K562 (cell line): ENCODE measurements at regions not wholly inside any gene's neighbourhood (a gene's known extent, or its start where the extent isn't known, plus 50 kb on each side); places are given as distances from the start of the nearest gene placed in this dataset.

ENCODE experiments used
- ATAC-seq: fragments of 200-7000 bp; cut with Tn5 transposase; 3 replicates; pipeline ENCODE4 v1.9.1; 2020; ENCODE audit warnings: moderate library complexity
- BruUV-seq: library from RNA; stranded (reverse); fragments of 400-500 nt; replicated peaks from 2 replicates; lab custom pipeline; 2021; lab: Mats Ljungman, UMichigan
- CTCF ChIA-PET: fragments of 300-600 bp; formaldehyde crosslinking; extraction: SDS; loops from one replicate; lab custom pipeline; 2021; ENCODE audit warnings: low intra/inter-chr PET ratio; lab: Yijun Ruan, JAX
- POLR2A ChIA-PET: fragments of 300-600, 350-650 bp; sonication (Branson Sonifier 250); formaldehyde crosslinking; extraction: SDS; loops from one replicate; lab custom pipeline; 2021; ENCODE audit warnings: antibody characterized with exemption, inconsistent platforms; lab: Yijun Ruan, JAX
- DNase-seq, 4 experiments: peaks; one replicate each; pipeline versions ENCODE4 v3.0.0 to v3.0.0-alpha.2; 2011 to 2018; ENCODE audit warnings: low spot score in 3 of 4, mixed read lengths in 3 of 4; ENCODE audit errors: extremely low read depth in 1 of 4
- FAIRE-seq: peaks from 2 replicates; lab custom pipeline; 2011; peaks lifted over from hg19 to GRCh38; lab: Jason Lieb, UNC
- H2AFZ ChIP-seq: 2 replicates; pipeline ENCODE4 v1.6.0; 2011; ENCODE audit warnings: low read depth, low read length, control low read depth, inconsistent platforms
- H3K27ac ChIP-seq: fragments of 200-600 bp; 3 replicates; pipeline ENCODE4 v1.8.0; 2011; ENCODE audit warnings: low read depth, mild to moderate bottlenecking, control low read depth, inconsistent platforms, low read length, moderate library complexity, mixed read lengths; ENCODE audit errors: extremely low read depth
- H3K27me3 ChIP-seq, 2 experiments: fragments of 300-600 bp in 1 of 2; 2 replicates in 1 of 2; 3 replicates in 1 of 2; pipeline versions ENCODE4 v1.6.0 to v1.8.0; 2011; ENCODE audit warnings: inconsistent platforms in 2 of 2, low read length in 2 of 2, mild to moderate bottlenecking in 1 of 2, mixed read lengths in 1 of 2, moderate library complexity in 1 of 2; ENCODE audit not compliant: control insufficient read depth in 2 of 2, insufficient read depth in 2 of 2
- H3K36me3 ChIP-seq: fragments of 300-600 bp; 3 replicates; pipeline ENCODE4 v1.8.0; 2011; ENCODE audit warnings: mild to moderate bottlenecking, low read length, inconsistent platforms; ENCODE audit not compliant: control insufficient read depth, insufficient read depth
- H3K4me1 ChIP-seq, 2 experiments: fragments of 200-600 bp in 1 of 2; replicated peaks in 1 of 2; 2 replicates in 1 of 2; 3 replicates in 1 of 2; pipeline versions ENCODE4 v1.5.1 to v1.8.0; 2011; ENCODE audit warnings: inconsistent platforms in 2 of 2, low read length in 2 of 2, mild to moderate bottlenecking in 1 of 2, mixed read lengths in 1 of 2, moderate library complexity in 1 of 2; ENCODE audit not compliant: control insufficient read depth in 2 of 2, insufficient read depth in 2 of 2
- H3K4me2 ChIP-seq: 2 replicates; pipeline ENCODE4 v1.6.1; 2011; ENCODE audit warnings: low read length, control low read depth, inconsistent platforms, mixed read lengths; ENCODE audit not compliant: insufficient read depth
- H3K4me3 ChIP-seq: fragments of 200-600 bp; sonication (generic), shearing (Covaris generic); 2 replicates; pipeline ENCODE4 v1.5.1; 2016; ENCODE audit warnings: control low read depth, inconsistent platforms
- H3K79me2 ChIP-seq: fragments of 200-600 bp; 3 replicates; pipeline ENCODE4 v1.8.0; 2011; ENCODE audit warnings: low read length, inconsistent platforms; ENCODE audit not compliant: control insufficient read depth, insufficient read depth
- H3K9ac ChIP-seq, 2 experiments: 2 replicates each; pipeline versions ENCODE4 v1.6.0 to v1.6.1; 2011; ENCODE audit warnings: low read depth in 2 of 2, low read length in 2 of 2, control low read depth in 1 of 2, inconsistent platforms in 1 of 2, mild to moderate bottlenecking in 1 of 2, mixed read lengths in 1 of 2; ENCODE audit not compliant: insufficient read depth in 1 of 2
- H3K9me1 ChIP-seq: one replicate; pipeline ENCODE4 v1.6.0; 2011; ENCODE audit warnings: inconsistent platforms, mild to moderate bottlenecking, low read length, moderate library complexity; ENCODE audit not compliant: control insufficient read depth, insufficient read depth
- H3K9me3 ChIP-seq: replicated peaks from 2 replicates; pipeline ENCODE4 v1.5.1; 2011; ENCODE audit warnings: low read depth, low read length, inconsistent platforms; ENCODE audit not compliant: control insufficient read depth, insufficient read depth
- H4K20me1 ChIP-seq: replicated peaks from 2 replicates; pipeline ENCODE4 v1.6.1; 2011; ENCODE audit warnings: low read length, inconsistent platforms, mixed read lengths; ENCODE audit not compliant: control insufficient read depth, insufficient read depth
- ARNT ChIP-seq, 2 experiments: fragments of 450-650 bp; IDR thresholded peaks; 2 replicates each; pipeline ENCODE4 v1.6.1; 2016; ENCODE audit warnings: mild to moderate bottlenecking in 1 of 2
- ATF6 ChIP-seq: sonication (generic); formaldehyde crosslinking; IDR thresholded peaks from 2 replicates; pipeline ENCODE4 v1.4.0; 2020; ENCODE audit warnings: mild to moderate bottlenecking, missing genetic modification reagents
- BRF1 ChIP-seq: IDR thresholded peaks from 3 replicates; pipeline ENCODE4 v1.6.1; 2011; ENCODE audit warnings: borderline replicate concordance, mild to moderate bottlenecking; ENCODE audit not compliant: insufficient read length; ENCODE audit errors: extremely low read depth
- E2F4 ChIP-seq: sonication (generic); formaldehyde crosslinking; IDR thresholded peaks from 2 replicates; pipeline ENCODE4 v1.8.0; 2022; ENCODE audit warnings: mild to moderate bottlenecking, low read depth, missing genetic modification reagents
- HDAC6 ChIP-seq: IDR thresholded peaks from 2 replicates; pipeline ENCODE4 v1.6.1; 2012; ENCODE audit warnings: low read depth, mild to moderate bottlenecking, control low read depth, inconsistent platforms, low read length, moderate library complexity
- POLR2AphosphoS5 ChIP-seq: IDR thresholded peaks from 2 replicates; pipeline ENCODE4 v1.6.1; 2011; ENCODE audit warnings: mild to moderate bottlenecking, low read depth, low read length, moderate library complexity; ENCODE audit not compliant: control insufficient read depth, insufficient read depth
- RBM39 ChIP-seq: fragments of 200-400 bp; formaldehyde crosslinking; optimal IDR thresholded peaks from 2 replicates; pipeline ENCODE3; 2018; ENCODE audit warnings: low read depth, low read length
- RFX7 ChIP-seq: fragments of 250-450 bp; sonication (Bioruptor Pico); IDR thresholded peaks from 2 replicates; pipeline ENCODE4 v1.5.1; 2021; ENCODE audit warnings: mild to moderate bottlenecking
- SIN3B ChIP-seq: fragments of 450-650 bp; IDR thresholded peaks from 2 replicates; pipeline ENCODE4 v1.6.1; 2017; ENCODE audit warnings: low read depth, mild to moderate bottlenecking, moderate library complexity
- SMAD4 ChIP-seq: fragments of 250-450 bp; sonication (Bioruptor Pico); conservative IDR thresholded peaks from 2 replicates; pipeline ENCODE4 v1.8.0; 2021; ENCODE audit warnings: inconsistent platforms, mild to moderate bottlenecking, moderate library complexity
- ZFP36 ChIP-seq: fragments of 150-350 bp; IDR thresholded peaks from 2 replicates; pipeline ENCODE4 v1.6.1; 2018; ENCODE audit warnings: low read length, low read depth; ENCODE audit not compliant: partially characterized antibody
- ZNF384 ChIP-seq: IDR thresholded peaks from 2 replicates; pipeline ENCODE4 v1.6.1; 2012; ENCODE audit warnings: low read depth, low read length, improper control_type of control experiment
- ZNF41 ChIP-seq: fragments of 250-450 bp; sonication (Bioruptor Pico); conservative IDR thresholded peaks from 2 replicates; pipeline ENCODE4 v1.4.0; 2020; ENCODE audit warnings: mild to moderate bottlenecking
- ZNF77 ChIP-seq: fragments of 250-450 bp; sonication (Bioruptor Pico); IDR thresholded peaks from 2 replicates; pipeline ENCODE4 v1.5.0; 2020
- WGBS: fragments of 100-300 bp; shearing (Covaris generic); methylation state at CpG from one replicate; pipeline ENCODE4 v1.1.6; 2016; ENCODE audit warnings: low coverage, mixed read lengths; ENCODE audit not compliant: insufficient coverage; ENCODE audit errors: missing lambda C conversion rate; 5-methylcytosine and 5-hydroxymethylcytosine counted together
- in situ Hi-C: fragments of 300-500 bp; cut with MboI; formaldehyde crosslinking; loops from 4 replicates; pipeline ENCODE4 v1.15.0; 2018; ENCODE audit warnings: inconsistent platforms, mixed read lengths
- intact Hi-C: fragments of 100-400 bp; cut with micrococcal nuclease; formaldehyde crosslinking; loops from 2 replicates; pipeline ENCODE4 v1.14.2; 2022
- TF ChIP-seq, protein P1 (sequence below): fragments of 250-450 bp; sonication (Bioruptor Pico); IDR thresholded peaks from 2 replicates; pipeline ENCODE4 v1.4.0; 2020
- TF ChIP-seq, protein P2 (sequence below), 3 experiments: fragments of 200-800 bp in 1 of 3; fragments of 250-450 bp in 1 of 3; fragments of 450-650 bp in 1 of 3; sonication (Bioruptor Pico) in 1 of 3; sonication (Bioruptor generic) in 1 of 3; formaldehyde crosslinking in 1 of 3; IDR thresholded peaks; 2 replicates each; pipeline versions ENCODE4 v1.6.1 to v1.8.0; 2016 to 2022; ENCODE audit warnings: mild to moderate bottlenecking in 2 of 3, missing genetic modification characterization in 2 of 3, missing compliant biosample characterization in 1 of 3, moderate library complexity in 1 of 3

- H3K4me1 ChIP-seq: no peaks in the 10 kb centered on the region
- TF ChIP-seq SMAD4 (no peak), ZNF41 (no peak), ZNF384 (no peak), RBM39 (no peak), SIN3B (no peak), POLR2AphosphoS5 (no peak), BRF1 (no peak), E2F4 (no peak), HDAC6 (no peak), ARNT (IDR thresholded peaks at IDR 0.05) (no peak), ATF6 (CRISPR knock-in tag) (no peak), ZFP36 (no peak), RFX7 (CRISPR knock-in tag) (no peak), ZNF77 (no peak)
- TF ChIP-seq, protein P1, sequence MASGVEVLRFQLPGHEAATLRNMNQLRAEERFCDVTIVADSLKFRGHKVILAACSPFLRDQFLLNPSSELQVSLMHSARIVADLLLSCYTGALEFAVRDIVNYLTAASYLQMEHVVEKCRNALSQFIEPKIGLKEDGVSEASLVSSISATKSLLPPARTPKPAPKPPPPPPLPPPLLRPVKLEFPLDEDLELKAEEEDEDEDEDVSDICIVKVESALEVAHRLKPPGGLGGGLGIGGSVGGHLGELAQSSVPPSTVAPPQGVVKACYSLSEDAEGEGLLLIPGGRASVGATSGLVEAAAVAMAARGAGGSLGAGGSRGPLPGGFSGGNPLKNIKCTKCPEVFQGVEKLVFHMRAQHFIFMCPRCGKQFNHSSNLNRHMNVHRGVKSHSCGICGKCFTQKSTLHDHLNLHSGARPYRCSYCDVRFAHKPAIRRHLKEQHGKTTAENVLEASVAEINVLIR (CRISPR knock-in tag): no peak
- TF ChIP-seq, protein P2, sequence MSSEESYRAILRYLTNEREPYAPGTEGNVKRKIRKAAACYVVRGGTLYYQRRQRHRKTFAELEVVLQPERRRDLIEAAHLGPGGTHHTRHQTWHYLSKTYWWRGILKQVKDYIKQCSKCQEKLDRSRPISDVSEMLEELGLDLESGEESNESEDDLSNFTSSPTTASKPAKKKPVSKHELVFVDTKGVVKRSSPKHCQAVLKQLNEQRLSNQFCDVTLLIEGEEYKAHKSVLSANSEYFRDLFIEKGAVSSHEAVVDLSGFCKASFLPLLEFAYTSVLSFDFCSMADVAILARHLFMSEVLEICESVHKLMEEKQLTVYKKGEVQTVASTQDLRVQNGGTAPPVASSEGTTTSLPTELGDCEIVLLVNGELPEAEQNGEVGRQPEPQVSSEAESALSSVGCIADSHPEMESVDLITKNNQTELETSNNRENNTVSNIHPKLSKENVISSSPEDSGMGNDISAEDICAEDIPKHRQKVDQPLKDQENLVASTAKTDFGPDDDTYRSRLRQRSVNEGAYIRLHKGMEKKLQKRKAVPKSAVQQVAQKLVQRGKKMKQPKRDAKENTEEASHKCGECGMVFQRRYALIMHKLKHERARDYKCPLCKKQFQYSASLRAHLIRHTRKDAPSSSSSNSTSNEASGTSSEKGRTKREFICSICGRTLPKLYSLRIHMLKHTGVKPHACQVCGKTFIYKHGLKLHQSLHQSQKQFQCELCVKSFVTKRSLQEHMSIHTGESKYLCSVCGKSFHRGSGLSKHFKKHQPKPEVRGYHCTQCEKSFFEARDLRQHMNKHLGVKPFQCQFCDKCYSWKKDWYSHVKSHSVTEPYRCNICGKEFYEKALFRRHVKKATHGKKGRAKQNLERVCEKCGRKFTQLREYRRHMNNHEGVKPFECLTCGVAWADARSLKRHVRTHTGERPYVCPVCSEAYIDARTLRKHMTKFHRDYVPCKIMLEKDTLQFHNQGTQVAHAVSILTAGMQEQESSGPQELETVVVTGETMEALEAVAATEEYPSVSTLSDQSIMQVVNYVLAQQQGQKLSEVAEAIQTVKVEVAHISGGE (CRISPR knock-in tag; IDR thresholded peaks at IDR 0.05): no peak
- FAIRE-seq (no peak), ATAC-seq (no peak), DNase-seq (no peak)
- H3K27me3 ChIP-seq: no peaks in the 10 kb centered on the region
- no peak overlapping the region for H3K4me2 ChIP-seq
- intact Hi-C loops: no loop called here
- CTCF ChIA-PET: no interaction called here
- H3K9ac ChIP-seq: no peak overlapping the region
- 0% methylated on average over 3 of the region's 3 CpGs for WGBS
- in situ Hi-C loops: no loop called here
- H3K27ac ChIP-seq: no peak overlapping the region
- H3K79me2 ChIP-seq: no peaks in the 10 kb centered on the region
- no peak overlapping the region for H3K4me3 ChIP-seq
- H3K9me3 ChIP-seq: no peaks in the 10 kb centered on the region
- POLR2A ChIA-PET: no interaction called here
- no peaks in the 10 kb centered on the region for H3K9me1 ChIP-seq
- H3K36me3 ChIP-seq: no peaks in the 10 kb centered on the region
- H4K20me1 ChIP-seq: no peaks in the 10 kb centered on the region
- no peak overlapping the region for H2AFZ ChIP-seq
- no TSS peak for BruUV-seq
Measured at GRCh38 chr4:187934766-187935165, 60.8 kb upstream of the ZFP42 start.
